SU-DHL-6 (cell line): ENCODE measurements at regions not wholly inside any gene's neighbourhood (a gene's known extent, or its start where the extent isn't known, plus 50 kb on each side); places are given as distances from the start of the nearest gene placed in this dataset.

Source experiments
- CTCF ChIP-seq: fragments of 200-600 bp; sonication (generic); IDR thresholded peaks from one replicate; pipeline ENCODE4 v1.5.1; 2017; ENCODE audit warnings: antibody characterized with exemption, mild to moderate bottlenecking, low read length, moderate library complexity; ENCODE audit not compliant: insufficient read depth, poor library complexity, severe bottlenecking
- EZH2phosphoT487 ChIP-seq: fragments of 200-600 bp; sonication (generic), shearing (Covaris generic); conservative IDR thresholded peaks from 2 replicates; pipeline ENCODE4 v1.6.1; 2018; ENCODE audit warnings: mild to moderate bottlenecking, antibody characterized with exemption, low read length, moderate library complexity, mixed read lengths

- TF ChIP-seq CTCF (no peak), EZH2phosphoT487 (no peak)
Observed at GRCh38 chr18:78494204-78495085, 485.2 kb upstream of the SALL3 start.
